HG03103 (cell line): ENCODE measurements at regions not wholly inside any gene's neighbourhood (a gene's known extent, or its start where the extent isn't known, plus 50 kb on each side); places are given as distances from the start of the nearest gene placed in this dataset.
"Not testable (repeated sequence)": the region's sequence is repeated elsewhere in the genome, so short reads cannot be mapped to it uniquely, and the experiment has no call there.

Experiments used
- ATAC-seq: cut with Tn5 transposase; IDR thresholded peaks from one replicate; pipeline ENCODE4 v1.9.1; 2021; ENCODE audit warnings: low read depth; ENCODE audit not compliant: unreplicated experiment

GRCh38 chrX:118251271-118251670, 94.6 kb upstream of the WDR44 start:
- ATAC-seq = no peak

GRCh38 chrX:118252967-118253366, 92.9 kb upstream of the WDR44 start:
- ATAC-seq = no peak

GRCh38 chrX:118254611-118255010, 91.3 kb upstream of the WDR44 start:
- ATAC-seq = no peak

- ATAC-seq = no peak
These were observed 90.0 kb upstream of the WDR44 start for GRCh38 chrX:118255921-118256320.

- ATAC-seq = no peak
These were observed 88.1 kb upstream of the WDR44 start for GRCh38 chrX:118257781-118258180.

DNA sequence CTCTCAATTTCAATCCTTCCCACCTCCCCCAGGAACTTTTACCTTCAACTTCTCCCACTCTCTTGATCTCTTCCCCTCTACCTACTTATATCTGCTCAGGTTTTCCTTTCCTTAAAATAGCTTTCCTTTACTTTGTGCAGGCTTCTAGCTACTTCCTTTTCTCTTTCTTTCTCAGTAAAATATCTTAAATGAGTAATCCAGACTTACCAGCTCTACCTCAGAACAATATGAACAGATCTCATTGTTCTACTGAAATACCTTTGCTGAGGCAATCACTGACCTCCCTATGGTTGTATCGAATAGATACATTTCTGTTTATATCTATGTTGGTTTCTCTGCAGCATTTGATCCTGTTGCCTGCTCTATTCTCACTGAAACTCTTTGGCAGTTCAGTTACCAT, 86.7 kb upstream of the WDR44 start:
- ATAC-seq = no peak

GRCh38 chrX:118261151-118261550, 84.8 kb upstream of the WDR44 start:
- ATAC-seq = no peak

DNA sequence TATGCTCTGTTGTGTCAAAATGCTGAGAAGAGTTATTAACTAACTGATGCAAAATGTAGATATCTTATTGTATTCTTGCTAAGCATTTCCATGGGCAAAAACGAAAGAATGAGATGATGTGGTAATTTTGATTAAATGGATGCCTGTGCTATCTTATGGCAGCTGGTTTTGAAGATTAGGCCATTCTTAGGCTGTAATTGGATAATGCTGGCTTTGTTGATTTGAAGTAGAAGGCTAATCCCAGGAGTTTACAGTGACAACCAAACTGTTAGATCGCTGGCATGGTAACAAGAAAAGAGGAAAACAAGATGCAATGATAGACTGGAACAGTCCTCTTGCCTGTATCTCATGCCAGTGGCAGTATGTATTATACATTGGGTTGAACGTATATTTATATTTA, 74.1 kb upstream of the WDR44 start:
- no peak for ATAC-seq

DNA sequence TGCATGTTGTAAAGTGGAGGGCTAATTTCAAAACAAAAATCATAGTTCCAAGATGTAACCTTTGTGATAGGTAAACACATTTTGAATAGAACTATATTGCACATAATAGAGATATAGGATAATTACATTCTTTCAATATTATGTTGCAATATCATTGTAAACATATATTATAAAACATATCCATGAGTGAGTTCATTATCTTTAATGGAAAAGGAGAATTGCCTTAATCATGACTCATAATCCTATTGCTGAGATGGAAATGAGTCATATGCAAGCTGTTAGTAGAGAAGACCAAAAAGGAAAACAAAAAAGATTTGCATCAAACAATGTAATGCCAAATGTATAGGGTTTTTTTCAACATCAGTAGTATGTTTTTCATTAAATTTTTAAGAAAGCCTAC, 73.7 kb upstream of the WDR44 start:
- no peak for ATAC-seq

- ATAC-seq = no peak
These were observed 59.7 kb upstream of the WDR44 start for GRCh38 chrX:118286066-118286762.

GRCh38 chrX:118295818-118296217, 50.1 kb upstream of the WDR44 start:
- ATAC-seq = not testable (repeated sequence)
